Colonic mucosa (tissue), 4 donors: ENCODE measurements at regions not wholly inside any gene's neighbourhood (a gene's known extent, or its start where the extent isn't known, plus 50 kb on each side); places are given as distances from the start of the nearest gene placed in this dataset.

Experiments
- DNase-seq: peaks from one replicate; pipeline ENCODE4 v3.0.0-alpha.2; 2020
- H3K27ac ChIP-seq: fragments of 200-600 bp; one replicate; pipeline ENCODE4 v1.8.0; 2021
- H3K27me3 ChIP-seq: fragments of 200-600 bp; one replicate; pipeline ENCODE4 v1.8.0; 2021
- H3K36me3 ChIP-seq: fragments of 200-600 bp; one replicate; pipeline ENCODE4 v1.8.0; 2021
- H3K4me1 ChIP-seq: fragments of 200-600 bp; one replicate; pipeline ENCODE4 v1.8.0; 2021; ENCODE audit warnings: mild to moderate bottlenecking
- H3K4me3 ChIP-seq: fragments of 200-600 bp; one replicate; pipeline ENCODE4 v1.8.0; 2021
- H3K9ac ChIP-seq, 2 donors: one replicate each; pipeline ENCODE4 v1.7.0; 2013; ENCODE audit warnings: control low read depth in 2 of 2, low read depth in 2 of 2, low read length in 2 of 2
- H3K9me3 ChIP-seq: fragments of 200-600 bp; one replicate; pipeline ENCODE4 v1.8.0; 2021
- CTCF ChIP-seq: fragments of 200-600 bp; IDR thresholded peaks from one replicate; pipeline ENCODE4 v1.8.0; 2022; ENCODE audit warnings: antibody characterized with exemption, mild to moderate bottlenecking
- intact Hi-C: fragments of 100-400 bp; cut with DNase I; formaldehyde crosslinking; loops from one replicate; pipeline ENCODE4 v1.14.1; 2022
- donor health status: healthy.
- donor health status: DM: no; HTN: no; CAD: no.
- donor health status: DM: no; HTN: no; CAD: no.

GRCh38 chr1:168879896-168880734 is 151.1 kb upstream of the DPT start:
- Histone ChIP-seq H3K9me3 (no peaks in the 10 kb centered on the region), H3K36me3 (no peaks in the 10 kb centered on the region), H3K27me3 (no peaks in the 10 kb centered on the region), H3K4me3 (no peak overlapping the region), H3K27ac (peak overlapping the region; percentile 25), H3K4me1 (no peaks in the 10 kb centered on the region), H3K9ac (no peak overlapping the region)
- intact Hi-C loops, result no loop called here
- DNase-seq, result peak; percentile 59
- TF ChIP-seq CTCF, result no peak

- H3K9me3 ChIP-seq, result no peaks in the 10 kb centered on the region
- no peak for TF ChIP-seq CTCF
- no peak overlapping the region for H3K27ac ChIP-seq
- no peak overlapping the region for H3K9ac ChIP-seq
- intact Hi-C loops, result no loop called here
- H3K27me3 ChIP-seq, result no peaks in the 10 kb centered on the region
- H3K36me3 ChIP-seq, result no peaks in the 10 kb centered on the region
- no peaks in the 10 kb centered on the region for H3K4me1 ChIP-seq
- no peak overlapping the region for H3K4me3 ChIP-seq
- no peak for DNase-seq
Measured at GRCh38 chr1:168881656-168882260, 152.8 kb upstream of the DPT start.

GRCh38 chr1:168887381-168887780 is 158.4 kb upstream of the DPT start:
- Histone ChIP-seq H3K27me3 (no peaks in the 10 kb centered on the region), H3K36me3 (no peaks in the 10 kb centered on the region), H3K9ac (no peak overlapping the region), H3K4me3 (no peak overlapping the region), H3K27ac (no peak overlapping the region), H3K9me3 (no peaks in the 10 kb centered on the region), H3K4me1 (no peaks in the 10 kb centered on the region)
- TF ChIP-seq CTCF, result no peak
- intact Hi-C loops, result no loop called here
- DNase-seq, result no peak

- H3K27ac ChIP-seq, result no peak overlapping the region
- no peaks in the 10 kb centered on the region for H3K9me3 ChIP-seq
- no peak overlapping the region for H3K9ac ChIP-seq
- H3K27me3 ChIP-seq, result no peaks in the 10 kb centered on the region
- no peak overlapping the region for H3K4me3 ChIP-seq
- no peaks in the 10 kb centered on the region for H3K4me1 ChIP-seq
- no peak for DNase-seq
- intact Hi-C loops, result no loop called here
- H3K36me3 ChIP-seq, result no peaks in the 10 kb centered on the region
- no peak for TF ChIP-seq CTCF
Measured at GRCh38 chr1:168888418-168888817, 159.4 kb upstream of the DPT start.

- DNase-seq, result no peak
- intact Hi-C loops, result no loop called here
- Histone ChIP-seq H3K9ac (no peak overlapping the region), H3K9me3 (no peaks in the 10 kb centered on the region), H3K4me3 (no peak overlapping the region), H3K36me3 (no peaks in the 10 kb centered on the region), H3K27me3 (no peaks in the 10 kb centered on the region), H3K4me1 (no peaks in the 10 kb centered on the region), H3K27ac (no peak overlapping the region)
- no peak for TF ChIP-seq CTCF
Measured at GRCh38 chr1:168892931-168893330, 163.9 kb upstream of the DPT start.
